ENCODE measurements at regions not wholly inside any gene's neighbourhood (a gene's known extent, or its start where the extent isn't known, plus 50 kb on each side); places are given as distances from the start of the nearest gene placed in this dataset.
"Not testable (repeated sequence)": the region's sequence is repeated elsewhere in the genome, so short reads cannot be mapped to it uniquely, and the experiment has no call there.

DNA sequence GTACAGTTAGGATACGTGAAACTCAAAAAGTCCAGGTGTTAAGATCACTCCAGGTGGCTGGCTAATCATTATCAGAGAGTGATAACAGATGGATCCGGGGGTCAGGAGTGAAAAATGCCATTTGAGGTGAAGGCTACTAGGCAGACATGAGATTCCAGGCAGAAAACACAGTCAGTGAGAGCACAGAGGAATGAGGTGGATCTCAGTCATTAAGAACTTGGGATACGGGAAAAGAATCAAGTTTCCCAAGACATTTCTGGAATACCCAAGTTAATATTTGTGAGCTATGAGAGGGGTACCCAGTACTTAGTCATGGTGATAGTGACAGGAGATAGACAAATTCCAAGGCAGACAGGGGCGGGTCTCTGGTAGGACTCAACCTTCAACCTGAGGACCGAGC lies 94.6 kb upstream of the ALG10B start:
- no peak overlapping the region for H3K4me3 ChIP-seq
- no peaks in the 10 kb centered on the region for H3K36me3 ChIP-seq
- H3K27ac ChIP-seq, result no peak overlapping the region
- TF ChIP-seq, protein P1, sequence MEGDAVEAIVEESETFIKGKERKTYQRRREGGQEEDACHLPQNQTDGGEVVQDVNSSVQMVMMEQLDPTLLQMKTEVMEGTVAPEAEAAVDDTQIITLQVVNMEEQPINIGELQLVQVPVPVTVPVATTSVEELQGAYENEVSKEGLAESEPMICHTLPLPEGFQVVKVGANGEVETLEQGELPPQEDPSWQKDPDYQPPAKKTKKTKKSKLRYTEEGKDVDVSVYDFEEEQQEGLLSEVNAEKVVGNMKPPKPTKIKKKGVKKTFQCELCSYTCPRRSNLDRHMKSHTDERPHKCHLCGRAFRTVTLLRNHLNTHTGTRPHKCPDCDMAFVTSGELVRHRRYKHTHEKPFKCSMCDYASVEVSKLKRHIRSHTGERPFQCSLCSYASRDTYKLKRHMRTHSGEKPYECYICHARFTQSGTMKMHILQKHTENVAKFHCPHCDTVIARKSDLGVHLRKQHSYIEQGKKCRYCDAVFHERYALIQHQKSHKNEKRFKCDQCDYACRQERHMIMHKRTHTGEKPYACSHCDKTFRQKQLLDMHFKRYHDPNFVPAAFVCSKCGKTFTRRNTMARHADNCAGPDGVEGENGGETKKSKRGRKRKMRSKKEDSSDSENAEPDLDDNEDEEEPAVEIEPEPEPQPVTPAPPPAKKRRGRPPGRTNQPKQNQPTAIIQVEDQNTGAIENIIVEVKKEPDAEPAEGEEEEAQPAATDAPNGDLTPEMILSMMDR (IDR thresholded peaks at IDR 0.05), result no peak
- TF ChIP-seq POLR2AphosphoS5 (IDR thresholded peaks at IDR 0.05), result no peak
- TF ChIP-seq EP300 (IDR thresholded peaks at IDR 0.05), result no peak
- no peak for TF ChIP-seq POLR2A (IDR thresholded peaks at IDR 0.05)
- H3K27me3 ChIP-seq, result no peaks in the 10 kb centered on the region
- ATAC-seq, result no peak
- 51 to 62% methylated on average over 2 to 5 of the region's 5 CpGs for WGBS, 2 donors (ENCODE audit: low coverage in 1 of 2)
- no peaks in the 10 kb centered on the region for H3K4me1 ChIP-seq
- no peaks in the 10 kb centered on the region for H3K9me3 ChIP-seq

DNA sequence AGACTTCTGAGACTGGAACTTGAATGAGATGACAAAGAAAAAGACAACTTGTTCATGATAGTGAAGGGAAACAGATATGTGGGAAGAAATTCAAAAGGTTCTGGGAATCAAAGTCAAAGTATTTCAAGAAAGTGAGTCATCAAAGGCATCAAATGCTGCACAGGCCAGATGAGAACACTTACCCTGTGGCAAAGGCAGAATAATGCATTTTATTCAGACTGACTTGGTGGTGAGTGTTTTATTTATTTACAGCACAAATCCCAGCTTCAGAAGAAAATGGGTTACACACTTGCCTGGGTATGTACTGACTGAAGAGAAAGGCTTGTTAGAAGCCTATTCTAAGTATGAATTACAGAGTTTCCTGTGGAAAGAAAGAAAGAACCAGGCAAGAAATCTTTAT lies 78.2 kb upstream of the ALG10B start:
- H3K27me3 ChIP-seq, ATAC-seq, H3K27ac ChIP-seq, H3K4me1 ChIP-seq, H3K36me3 ChIP-seq, H3K4me3 ChIP-seq, H3K9me3 ChIP-seq: not testable (repeated sequence)

DNA sequence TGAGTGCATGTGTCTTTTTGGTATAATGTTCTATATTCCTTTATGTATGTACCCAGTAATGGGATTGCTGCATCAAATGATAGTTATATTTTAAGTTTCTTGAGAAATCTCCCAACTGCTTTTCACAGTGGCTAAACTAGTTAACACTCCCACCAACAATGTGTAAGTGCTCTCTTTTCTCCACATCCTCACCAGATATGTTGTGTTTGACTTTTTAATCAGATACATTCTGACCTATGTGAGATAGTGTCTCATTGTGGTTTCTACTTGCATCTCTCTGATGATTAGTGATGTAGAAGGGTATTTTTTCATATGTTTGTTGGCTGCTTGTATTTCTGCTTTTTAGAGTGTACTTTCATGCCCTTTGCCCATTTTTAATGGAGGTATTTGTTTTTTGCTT lies 62.8 kb upstream of the ALG10B start:
- Histone ChIP-seq H3K27me3 (no peaks in the 10 kb centered on the region), H3K36me3 (no peaks in the 10 kb centered on the region), H3K27ac (no peak overlapping the region), H3K4me1 (no peaks in the 10 kb centered on the region), H3K9me3 (peaks cover 0 to 4% (median 0%) of the 10 kb centered on the region in 3 donors), H3K4me3 (no peak overlapping the region)
- TF ChIP-seq, protein P1 (IDR thresholded peaks at IDR 0.05), result no peak
- TF ChIP-seq POLR2A (IDR thresholded peaks at IDR 0.05) (no peak), POLR2AphosphoS5 (IDR thresholded peaks at IDR 0.05) (no peak), EP300 (IDR thresholded peaks at IDR 0.05) (no peak)
- ATAC-seq, result no peak

DNA sequence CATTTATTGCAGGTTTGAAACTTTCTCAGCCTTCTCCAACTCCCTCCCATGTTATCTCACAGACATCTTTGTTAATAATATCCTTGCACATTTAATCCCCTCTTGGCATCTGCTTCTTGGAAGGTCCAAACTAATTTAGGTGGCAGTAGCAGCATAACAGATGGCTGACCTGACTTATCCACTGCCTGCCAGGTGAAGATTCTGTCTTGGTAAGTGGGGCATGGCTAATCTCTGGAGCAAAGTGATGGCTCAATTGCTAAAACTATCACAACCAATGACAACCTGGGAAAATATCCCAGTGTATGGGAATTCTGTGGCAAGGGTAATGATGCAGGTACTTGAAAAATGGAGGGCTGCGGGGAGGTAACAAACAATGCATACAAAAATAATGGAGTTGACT lies 58.2 kb upstream of the ALG10B start:
- Histone ChIP-seq H3K27ac (no peak overlapping the region), H3K27me3 (no peaks in the 10 kb centered on the region), H3K4me3 (no peak overlapping the region), H3K9me3 (peaks cover 0 to 16% (median 0%) of the 10 kb centered on the region in 3 donors), H3K4me1 (no peaks in the 10 kb centered on the region), H3K36me3 (no peaks in the 10 kb centered on the region)
- 56% methylated on average over 1 of the region's 1 CpG; no CpG with 5 or more reads in 1 of the 2 donors for WGBS, 2 donors (ENCODE audit: low coverage in 1 of 2)
- TF ChIP-seq EP300 (IDR thresholded peaks at IDR 0.05) (no peak), POLR2A (IDR thresholded peaks at IDR 0.05) (no peak), POLR2AphosphoS5 (IDR thresholded peaks at IDR 0.05) (no peak)
- TF ChIP-seq, protein P1 (IDR thresholded peaks at IDR 0.05), result no peak
- ATAC-seq, result no peak

Small RNA genes in the stretch of these regions (small RNA-seq; reads per million reads assigned to genes)
- gene RF01518 (0 reads per million in 4 donors), gene RNA5SP358 (3.3 to 8.7 (median 6.7) reads per million in 4 donors), gene RNA5SP359 (0.13 to 0.37 (median 0.23) reads per million in 4 donors)

Data from gastroesophageal sphincter (tissue), 4 donors.